NCI-H1048 (cell line): ENCODE measurements at regions not wholly inside any gene's neighbourhood (a gene's known extent, or its start where the extent isn't known, plus 50 kb on each side); places are given as distances from the start of the nearest gene placed in this dataset.

ENCODE experiments used
- DNase-seq: peaks from one replicate; lab custom pipeline; 2025; lab: John Stamatoyannopoulos, UW

DNA sequence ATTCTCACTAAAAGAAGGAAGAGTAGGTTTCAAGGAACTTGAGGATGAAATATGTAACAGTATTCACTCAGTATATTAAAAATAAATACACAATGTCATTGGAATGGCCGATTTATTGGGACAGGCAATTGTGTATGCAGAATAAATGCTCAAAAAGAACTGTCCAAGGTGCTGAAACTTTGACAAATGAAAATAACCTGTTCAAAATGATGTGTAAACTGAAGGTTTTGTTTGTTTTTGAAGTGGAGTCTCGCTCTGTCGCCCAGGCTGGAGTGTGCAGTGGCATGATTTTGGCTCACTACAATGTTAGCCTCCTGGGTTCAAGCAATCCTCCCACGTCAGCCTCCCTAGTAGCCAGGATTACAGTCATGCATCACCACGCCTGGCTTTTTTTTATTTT lies 318.7 kb upstream of the RBFOX1 start:
- no peak for DNase-seq

DNA sequence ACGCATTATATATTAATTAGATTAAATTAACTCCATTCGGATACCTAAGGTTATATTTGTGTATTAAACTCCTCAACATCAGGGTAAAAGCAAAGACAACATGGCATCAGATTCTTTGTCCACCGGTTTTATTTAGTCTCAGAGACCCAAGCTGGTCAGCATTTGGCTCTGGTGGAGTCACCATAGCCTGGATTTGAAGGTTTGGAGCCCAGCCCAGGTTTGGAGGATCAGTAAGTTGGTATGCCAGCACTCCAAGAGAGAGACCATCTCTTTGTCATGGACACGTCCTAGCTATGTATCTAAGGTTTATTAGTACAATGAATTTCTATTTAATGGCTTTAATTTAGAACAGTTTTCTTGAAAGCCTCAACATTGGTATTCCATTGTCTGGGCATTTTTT lies 328.4 kb upstream of the RBFOX1 start:
- DNase-seq, result no peak

DNA sequence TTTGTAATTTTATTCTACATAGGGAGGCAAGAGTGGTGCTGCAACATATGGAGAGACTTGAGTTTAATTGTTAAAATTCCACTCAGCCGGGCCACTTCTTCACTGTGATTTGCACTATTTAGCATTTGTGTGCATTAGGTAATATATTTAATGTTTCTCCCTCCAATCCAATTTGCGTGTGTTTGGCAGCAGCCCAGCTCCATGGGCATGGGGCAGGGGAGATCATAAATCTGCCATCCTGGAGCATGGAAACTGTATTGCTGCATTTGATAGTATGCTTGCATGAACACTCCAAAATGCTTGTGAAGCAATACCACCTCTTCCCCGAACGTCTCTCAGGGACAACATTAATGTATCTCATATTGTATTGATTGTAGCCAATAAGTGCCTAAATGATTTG lies 339.1 kb upstream of the RBFOX1 start:
- DNase-seq, result no peak

DNA sequence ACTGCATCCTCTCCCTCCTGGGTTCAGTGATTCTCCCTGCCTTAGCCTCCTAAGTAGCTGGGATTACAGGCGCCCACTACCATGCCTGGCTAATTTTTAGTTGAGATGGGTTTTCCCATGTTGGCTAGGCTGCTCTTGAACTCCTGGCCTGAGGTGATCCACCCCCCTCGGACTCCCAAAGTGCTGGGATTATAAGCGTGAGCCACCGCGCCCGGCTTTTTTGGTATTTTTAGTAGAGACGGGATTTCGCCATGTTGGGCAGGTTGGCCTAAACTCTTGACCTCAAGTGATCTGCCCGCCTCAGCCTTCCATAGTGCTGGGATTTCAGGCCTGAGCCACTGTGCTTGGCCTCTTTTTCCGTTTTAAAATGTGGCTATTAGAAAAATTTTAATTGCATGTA lies 343.8 kb upstream of the RBFOX1 start:
- no peak for DNase-seq

GRCh38 chr16:6977916-6978315 lies 354.7 kb upstream of the RBFOX1 start:
- no peak for DNase-seq

GRCh38 chr16:6977291-6977690 lies 355.4 kb upstream of the RBFOX1 start:
- no peak for DNase-seq

DNA sequence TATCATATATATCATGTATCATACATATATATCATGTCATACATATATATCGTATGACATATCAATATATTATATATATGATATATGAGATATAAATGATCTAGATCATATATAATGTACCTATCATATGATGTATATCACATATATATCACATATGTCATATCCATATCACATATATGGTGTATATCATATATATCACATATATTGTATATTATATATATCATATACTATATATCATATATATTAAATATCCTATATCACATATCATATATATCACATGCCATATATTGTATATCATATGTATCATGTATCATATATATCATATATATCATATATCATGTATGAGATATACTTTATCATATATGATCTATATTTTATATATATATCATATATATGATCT lies 355.9 kb upstream of the RBFOX1 start:
- no peak for DNase-seq

- no peak for DNase-seq
Observed at GRCh38 chr16:6970171-6970857, 362.3 kb upstream of the RBFOX1 start.

DNA sequence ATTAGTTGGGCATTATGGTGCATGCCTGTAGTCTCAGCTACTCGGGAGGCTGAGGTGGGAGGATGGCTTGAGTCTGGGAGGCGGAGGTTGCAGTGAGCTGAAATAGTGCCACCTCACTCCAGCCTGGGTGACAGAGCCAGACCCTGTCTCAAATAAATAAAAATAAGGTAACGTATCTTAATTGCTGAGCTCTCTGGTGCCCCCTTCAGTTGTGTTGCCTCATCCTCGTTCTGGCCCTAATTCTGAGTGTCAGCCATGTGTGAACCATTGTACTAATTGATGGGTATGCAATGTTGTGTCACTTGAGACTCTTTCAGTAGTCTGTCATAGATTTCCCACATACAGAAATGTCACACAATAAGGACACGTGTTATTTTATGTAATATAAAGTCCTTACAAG lies 363.1 kb upstream of the RBFOX1 start:
- DNase-seq, result no peak

DNA sequence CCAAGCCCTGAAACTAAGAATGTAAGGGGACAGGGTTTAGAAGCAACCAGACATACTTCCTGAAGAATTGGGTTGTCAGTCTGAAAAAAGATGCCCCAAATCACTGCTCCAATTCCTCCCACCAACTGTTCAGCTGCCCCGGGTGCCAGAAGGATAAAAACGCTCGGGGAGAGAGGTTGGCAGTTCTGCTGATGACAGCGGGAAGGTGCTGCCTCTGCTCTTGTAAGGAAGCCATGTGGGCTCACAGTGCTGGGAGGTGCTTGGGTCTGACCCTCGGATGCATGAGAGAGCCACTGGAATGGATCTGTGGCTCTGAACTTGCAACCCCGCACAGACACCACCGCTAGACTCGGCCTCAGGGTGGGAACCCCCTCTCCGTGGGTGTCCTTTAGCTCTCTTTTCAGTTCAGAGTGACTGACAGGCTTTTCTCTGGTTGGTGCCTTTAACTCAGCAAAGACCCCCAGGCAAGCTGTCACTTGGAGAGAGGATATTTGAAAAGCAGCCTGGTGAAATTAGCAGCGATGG lies 364.8 kb upstream of the RBFOX1 start:
- DNase-seq, result no peak

DNA sequence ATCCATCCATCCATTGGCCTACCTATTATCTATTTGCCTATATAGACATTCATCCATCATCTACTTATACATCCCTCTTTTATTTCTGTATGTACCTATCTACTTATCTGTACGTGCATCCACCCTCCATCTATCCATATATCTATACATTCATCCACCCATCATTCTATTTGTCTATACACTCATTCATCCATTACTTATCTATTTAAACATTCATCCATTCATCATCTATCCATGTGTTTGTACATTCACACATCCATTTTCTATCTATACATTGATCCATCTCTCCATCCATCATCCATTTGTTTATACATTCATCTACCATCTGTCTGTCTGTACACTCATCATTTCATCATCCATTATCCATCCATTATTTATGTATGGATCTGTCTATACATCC lies 365.7 kb upstream of the RBFOX1 start:
- no peak for DNase-seq

GRCh38 chr16:6964679-6965078 lies 368.0 kb upstream of the RBFOX1 start:
- no peak for DNase-seq

- no peak for DNase-seq
Observed at GRCh38 chr16:6961704-6962103, 370.9 kb upstream of the RBFOX1 start.

- no peak for DNase-seq
Observed at GRCh38 chr16:6958184-6958583, 374.5 kb upstream of the RBFOX1 start.

GRCh38 chr16:6957681-6958080 lies 375.0 kb upstream of the RBFOX1 start:
- no peak for DNase-seq

- no peak for DNase-seq
Observed at GRCh38 chr16:6956511-6956910, 376.1 kb upstream of the RBFOX1 start.

DNA sequence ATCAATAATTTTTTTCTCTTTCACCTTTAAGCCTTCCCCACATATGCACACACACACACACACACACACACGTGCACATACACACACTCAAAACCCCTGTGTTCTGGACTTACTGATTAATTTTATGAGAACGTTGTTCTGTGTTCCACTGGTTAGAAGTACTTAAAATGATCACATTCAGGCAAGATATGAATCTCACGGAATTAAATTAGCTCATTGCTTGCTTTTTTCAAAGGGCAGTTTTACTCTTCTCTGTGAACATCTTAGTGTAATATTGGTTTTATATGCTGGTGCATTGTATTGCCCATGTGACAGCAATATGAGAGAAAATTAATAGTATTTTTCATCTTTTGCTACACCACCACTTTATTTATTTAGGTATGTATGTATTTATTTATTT lies 377.3 kb upstream of the RBFOX1 start:
- no peak for DNase-seq

- no peak for DNase-seq
Observed at GRCh38 chr16:6949240-6949639, 383.4 kb upstream of the RBFOX1 start.

GRCh38 chr16:6947291-6947690 lies 385.4 kb upstream of the RBFOX1 start:
- no peak for DNase-seq

- no peak for DNase-seq
Observed at GRCh38 chr16:6946802-6947201, 385.8 kb upstream of the RBFOX1 start.

GRCh38 chr16:6946106-6946505 lies 386.5 kb upstream of the RBFOX1 start:
- DNase-seq, result no peak

GRCh38 chr16:6940968-6941367 lies 391.7 kb upstream of the RBFOX1 start:
- DNase-seq, result no peak

- no peak for DNase-seq
Observed at GRCh38 chr16:6937641-6938040, 395.0 kb upstream of the RBFOX1 start.

DNA sequence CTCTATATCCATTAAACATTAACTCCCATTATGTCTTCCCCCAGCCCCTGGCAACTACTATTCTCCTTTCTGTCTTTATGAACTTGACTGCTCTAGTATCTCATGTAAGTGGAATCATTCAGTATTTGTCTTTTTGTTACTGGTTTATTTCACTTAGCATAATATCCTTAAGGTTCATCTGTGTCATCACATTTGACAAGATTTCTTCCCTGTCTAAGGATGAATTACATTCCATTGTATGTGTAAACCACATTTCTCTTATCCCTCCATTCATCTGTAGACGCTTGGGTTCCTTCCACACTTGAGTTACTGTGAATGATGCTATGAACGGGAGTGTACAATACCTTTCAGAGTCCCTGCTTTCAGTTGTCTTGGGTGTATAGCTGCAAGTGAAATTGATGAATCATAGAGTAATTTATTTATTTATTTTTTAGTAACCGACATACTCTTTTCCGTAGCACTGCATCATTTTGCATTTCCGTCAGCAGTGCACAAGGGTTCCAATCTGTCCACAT lies 399.7 kb upstream of the RBFOX1 start:
- DNase-seq, result no peak
